Frontal cortex (tissue), 3 donors: ENCODE measurements at regions not wholly inside any gene's neighbourhood (a gene's known extent, or its start where the extent isn't known, plus 50 kb on each side); places are given as distances from the start of the nearest gene placed in this dataset.
"Not testable (repeated sequence)": the region's sequence is repeated elsewhere in the genome, so short reads cannot be mapped to it uniquely, and the experiment has no call there.

Experiments used
- DNase-seq, 2 donors: peaks; one replicate each; pipeline ENCODE4 v3.0.0; 2012; ENCODE audit warnings: low spot score in 2 of 2
- FAIRE-seq: peaks from 2 replicates; lab custom pipeline; 2012; peaks lifted over from hg19 to GRCh38; lab: Jason Lieb, UNC
- donor health status: control.
- donor health status: control.
- donor health status: control.

GRCh38 chr1:81738875-81739274, 61.9 kb upstream of the ADGRL2 start:
- DNase-seq, result no peak
- no peak for FAIRE-seq

GRCh38 chr1:81733480-81733879, 67.3 kb upstream of the ADGRL2 start:
- FAIRE-seq (no peak), DNase-seq (no peak)

DNA sequence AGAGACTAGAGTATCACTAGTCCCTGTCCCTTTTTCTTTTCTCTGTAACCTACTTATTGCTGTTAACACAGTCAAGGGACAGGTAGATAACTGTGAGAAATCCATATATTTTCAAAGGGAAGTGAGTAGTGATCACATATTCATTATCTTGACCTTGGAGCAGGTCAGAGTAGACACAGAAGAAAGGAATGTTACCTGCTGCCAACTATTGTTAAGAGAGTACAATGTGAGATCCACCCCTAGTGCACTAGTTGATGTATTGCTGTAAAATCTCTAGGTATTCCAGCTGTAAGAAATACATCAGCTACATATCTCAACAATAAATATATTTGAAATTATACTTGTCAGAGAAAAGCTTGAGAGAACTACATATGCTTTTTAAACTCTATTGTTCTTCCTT, 68.7 kb upstream of the ADGRL2 start:
- FAIRE-seq, result no peak

GRCh38 chr1:81730881-81731280, 69.9 kb upstream of the ADGRL2 start:
- no peak for DNase-seq
- FAIRE-seq, result no peak

More for the DNA sequence above, 68.7 kb upstream of the ADGRL2 start:
- no peak for DNase-seq

- FAIRE-seq, DNase-seq: not testable (repeated sequence)
Measured at GRCh38 chr1:81730299-81730698, 70.4 kb upstream of the ADGRL2 start.

DNA sequence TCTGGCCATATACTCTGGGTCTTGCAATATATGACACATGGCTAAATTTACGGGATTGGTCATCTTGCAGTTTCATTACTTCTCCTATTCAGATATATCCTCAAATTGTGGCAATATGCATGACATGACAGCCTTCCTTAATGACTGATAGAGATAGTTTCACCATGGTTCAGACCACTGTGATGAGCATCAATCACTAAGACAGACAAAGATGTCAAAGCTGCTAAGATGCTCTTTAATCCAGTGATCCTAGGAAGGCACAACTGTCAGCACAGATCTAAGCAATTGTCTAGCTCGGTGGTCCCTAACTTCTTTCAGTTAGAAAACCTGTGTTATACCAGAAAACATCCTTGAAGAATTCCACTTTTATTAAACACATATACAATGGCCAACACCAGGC, 70.9 kb upstream of the ADGRL2 start:
- FAIRE-seq, result no peak
- no peak for DNase-seq

- DNase-seq (no peak), FAIRE-seq (no peak)
Measured at GRCh38 chr1:81729239-81729638, 71.5 kb upstream of the ADGRL2 start.

- no peak for DNase-seq
- FAIRE-seq, result no peak
Measured at GRCh38 chr1:81725823-81726222, 74.9 kb upstream of the ADGRL2 start.

- DNase-seq, FAIRE-seq: not testable (repeated sequence)
Measured at GRCh38 chr1:81722631-81723328, 78.0 kb upstream of the ADGRL2 start.

DNA sequence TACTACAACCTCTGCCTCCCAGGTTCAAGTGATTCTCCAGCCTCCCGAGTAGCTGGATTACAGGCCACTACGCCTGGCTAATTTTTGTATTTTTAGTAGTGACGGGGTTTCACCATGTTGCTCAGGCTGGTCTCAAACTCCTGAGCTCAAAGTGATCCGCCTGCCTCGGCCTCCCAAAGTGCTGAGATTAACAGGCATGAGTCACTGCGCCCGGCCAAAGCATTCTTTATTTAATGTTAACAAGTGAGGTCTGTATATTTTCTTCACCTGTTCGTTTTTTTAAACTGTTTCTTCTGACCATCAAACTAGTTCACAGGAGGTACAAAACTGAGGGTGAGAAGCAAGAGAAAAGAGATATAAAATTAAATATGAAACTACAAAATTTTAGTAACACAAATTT, 80.5 kb upstream of the ADGRL2 start:
- not testable (repeated sequence) for FAIRE-seq, DNase-seq

GRCh38 chr1:81717230-81717629, 83.5 kb upstream of the ADGRL2 start:
- FAIRE-seq, result no peak
- no peak for DNase-seq

DNA sequence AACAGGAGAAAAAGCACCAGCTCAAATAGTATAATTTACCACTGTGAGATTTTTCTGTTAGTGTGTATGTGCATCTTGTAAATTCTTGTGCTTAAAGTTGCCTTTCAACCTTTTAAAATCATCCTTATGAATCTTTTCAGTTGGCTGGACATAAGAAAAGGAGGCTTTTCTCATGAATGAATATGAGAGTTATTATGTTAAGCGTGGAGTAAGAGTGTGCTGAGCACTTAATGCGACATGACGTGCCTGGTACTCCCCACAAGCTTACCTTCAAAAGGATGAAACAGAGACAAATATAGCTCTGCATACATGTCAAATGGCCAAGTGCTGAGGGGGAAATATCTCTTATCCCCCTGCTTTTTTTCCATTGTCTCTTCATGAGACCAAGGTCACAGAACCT, 85.3 kb upstream of the ADGRL2 start:
- no peak for FAIRE-seq
- DNase-seq, result no peak

GRCh38 chr1:81714636-81715035, 86.1 kb upstream of the ADGRL2 start:
- DNase-seq, result no peak
- no peak for FAIRE-seq

GRCh38 chr1:81712425-81712824, 88.3 kb upstream of the ADGRL2 start:
- no peak for FAIRE-seq
- no peak for DNase-seq

- FAIRE-seq, result no peak
- no peak for DNase-seq
Measured at GRCh38 chr1:81710857-81711256, 89.9 kb upstream of the ADGRL2 start.

GRCh38 chr1:81708250-81708649, 92.5 kb upstream of the ADGRL2 start:
- DNase-seq (no peak), FAIRE-seq (no peak)

GRCh38 chr1:81706650-81707435, 93.9 kb upstream of the ADGRL2 start:
- DNase-seq, result no peak
- FAIRE-seq, result no peak

DNA sequence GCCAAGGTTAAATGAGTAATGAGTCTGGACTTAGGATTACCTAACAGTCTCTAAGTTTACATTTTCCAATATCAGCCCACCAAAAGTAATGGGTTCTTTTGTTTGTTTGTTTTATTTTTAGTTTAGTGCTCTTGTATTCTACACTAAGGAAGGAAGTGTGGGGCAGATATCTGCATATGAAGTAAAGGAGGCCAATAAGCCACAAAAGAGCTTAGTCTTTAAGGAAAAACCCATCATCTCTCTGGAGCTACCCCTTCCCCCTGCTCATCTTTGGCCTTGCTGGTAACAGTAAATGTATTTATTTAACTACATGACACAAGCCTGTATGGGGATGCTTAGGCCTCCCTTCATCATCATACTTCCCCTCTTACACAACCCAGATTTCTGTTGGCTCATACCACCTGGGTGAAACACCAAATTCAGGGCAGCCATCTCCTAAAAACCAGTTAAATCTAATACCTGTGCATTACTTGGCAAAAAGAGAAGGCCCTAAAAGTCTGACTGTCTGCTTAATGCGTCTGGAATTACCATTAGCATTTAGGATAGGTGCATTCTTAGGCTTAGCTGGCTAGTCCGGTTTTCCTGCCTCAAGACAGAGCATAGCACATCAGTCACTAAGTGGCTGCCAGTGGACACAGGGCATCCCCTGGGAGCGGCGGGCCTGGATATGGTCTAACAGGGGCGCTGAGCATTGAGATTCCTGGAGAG, 96.8 kb upstream of the ADGRL2 start:
- DNase-seq, result no peak
- no peak for FAIRE-seq

DNA sequence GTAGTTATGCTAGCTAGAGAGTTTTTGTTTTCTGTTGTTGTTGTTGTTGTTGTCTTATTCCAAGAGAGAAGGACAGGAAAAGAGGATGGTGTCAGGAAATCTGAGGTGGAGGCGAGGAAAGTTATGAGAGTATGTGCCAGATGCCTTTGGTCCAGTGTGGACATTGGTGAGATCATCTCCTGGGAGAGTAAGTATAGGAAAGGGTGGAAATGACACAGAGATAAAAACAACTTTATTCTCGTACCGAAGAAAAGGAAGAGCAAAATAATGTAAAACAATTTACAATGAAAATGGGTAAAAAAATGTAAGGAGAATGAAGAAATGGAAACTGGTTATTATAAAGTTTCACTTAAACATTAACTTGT, 97.4 kb upstream of the ADGRL2 start:
- no peak for FAIRE-seq
- DNase-seq, result no peak

- DNase-seq, result no peak
- no peak for FAIRE-seq
Measured at GRCh38 chr1:81702903-81703302, 97.8 kb upstream of the ADGRL2 start.
